K562 (cell line): ENCODE measurements at regions not wholly inside any gene's neighbourhood (a gene's known extent, or its start where the extent isn't known, plus 50 kb on each side); places are given as distances from the start of the nearest gene placed in this dataset.

Experiments
- ATAC-seq: fragments of 200-7000 bp; cut with Tn5 transposase; 3 replicates; pipeline ENCODE4 v1.9.1; 2020; ENCODE audit warnings: moderate library complexity
- BruUV-seq: library from RNA; stranded (reverse); fragments of 400-500 nt; replicated peaks from 2 replicates; lab custom pipeline; 2021; lab: Mats Ljungman, UMichigan
- CTCF ChIA-PET: fragments of 300-600 bp; formaldehyde crosslinking; extraction: SDS; loops from one replicate; lab custom pipeline; 2021; ENCODE audit warnings: low intra/inter-chr PET ratio; lab: Yijun Ruan, JAX
- POLR2A ChIA-PET: fragments of 300-600, 350-650 bp; sonication (Branson Sonifier 250); formaldehyde crosslinking; extraction: SDS; loops from one replicate; lab custom pipeline; 2021; ENCODE audit warnings: antibody characterized with exemption, inconsistent platforms; lab: Yijun Ruan, JAX
- DNase-seq, 4 experiments: peaks; one replicate each; pipeline versions ENCODE4 v3.0.0 to v3.0.0-alpha.2; 2011 to 2018; ENCODE audit warnings: low spot score in 3 of 4, mixed read lengths in 3 of 4; ENCODE audit errors: extremely low read depth in 1 of 4
- FAIRE-seq: peaks from 2 replicates; lab custom pipeline; 2011; peaks lifted over from hg19 to GRCh38; lab: Jason Lieb, UNC
- H2AFZ ChIP-seq: 2 replicates; pipeline ENCODE4 v1.6.0; 2011; ENCODE audit warnings: low read depth, low read length, control low read depth, inconsistent platforms
- H3K27ac ChIP-seq: fragments of 200-600 bp; 3 replicates; pipeline ENCODE4 v1.8.0; 2011; ENCODE audit warnings: low read depth, mild to moderate bottlenecking, control low read depth, inconsistent platforms, low read length, moderate library complexity, mixed read lengths; ENCODE audit errors: extremely low read depth
- H3K27me3 ChIP-seq, 2 experiments: fragments of 300-600 bp in 1 of 2; 2 replicates in 1 of 2; 3 replicates in 1 of 2; pipeline versions ENCODE4 v1.6.0 to v1.8.0; 2011; ENCODE audit warnings: inconsistent platforms in 2 of 2, low read length in 2 of 2, mild to moderate bottlenecking in 1 of 2, mixed read lengths in 1 of 2, moderate library complexity in 1 of 2; ENCODE audit not compliant: control insufficient read depth in 2 of 2, insufficient read depth in 2 of 2
- H3K36me3 ChIP-seq: fragments of 300-600 bp; 3 replicates; pipeline ENCODE4 v1.8.0; 2011; ENCODE audit warnings: mild to moderate bottlenecking, low read length, inconsistent platforms; ENCODE audit not compliant: control insufficient read depth, insufficient read depth
- H3K4me1 ChIP-seq, 2 experiments: fragments of 200-600 bp in 1 of 2; replicated peaks in 1 of 2; 2 replicates in 1 of 2; 3 replicates in 1 of 2; pipeline versions ENCODE4 v1.5.1 to v1.8.0; 2011; ENCODE audit warnings: inconsistent platforms in 2 of 2, low read length in 2 of 2, mild to moderate bottlenecking in 1 of 2, mixed read lengths in 1 of 2, moderate library complexity in 1 of 2; ENCODE audit not compliant: control insufficient read depth in 2 of 2, insufficient read depth in 2 of 2
- H3K4me2 ChIP-seq: 2 replicates; pipeline ENCODE4 v1.6.1; 2011; ENCODE audit warnings: low read length, control low read depth, inconsistent platforms, mixed read lengths; ENCODE audit not compliant: insufficient read depth
- H3K4me3 ChIP-seq: fragments of 200-600 bp; sonication (generic), shearing (Covaris generic); 2 replicates; pipeline ENCODE4 v1.5.1; 2016; ENCODE audit warnings: control low read depth, inconsistent platforms
- H3K79me2 ChIP-seq: fragments of 200-600 bp; 3 replicates; pipeline ENCODE4 v1.8.0; 2011; ENCODE audit warnings: low read length, inconsistent platforms; ENCODE audit not compliant: control insufficient read depth, insufficient read depth
- H3K9ac ChIP-seq, 2 experiments: 2 replicates each; pipeline versions ENCODE4 v1.6.0 to v1.6.1; 2011; ENCODE audit warnings: low read depth in 2 of 2, low read length in 2 of 2, control low read depth in 1 of 2, inconsistent platforms in 1 of 2, mild to moderate bottlenecking in 1 of 2, mixed read lengths in 1 of 2; ENCODE audit not compliant: insufficient read depth in 1 of 2
- H3K9me1 ChIP-seq: one replicate; pipeline ENCODE4 v1.6.0; 2011; ENCODE audit warnings: inconsistent platforms, mild to moderate bottlenecking, low read length, moderate library complexity; ENCODE audit not compliant: control insufficient read depth, insufficient read depth
- H3K9me3 ChIP-seq: replicated peaks from 2 replicates; pipeline ENCODE4 v1.5.1; 2011; ENCODE audit warnings: low read depth, low read length, inconsistent platforms; ENCODE audit not compliant: control insufficient read depth, insufficient read depth
- H4K20me1 ChIP-seq: replicated peaks from 2 replicates; pipeline ENCODE4 v1.6.1; 2011; ENCODE audit warnings: low read length, inconsistent platforms, mixed read lengths; ENCODE audit not compliant: control insufficient read depth, insufficient read depth
- CREB1 ChIP-seq, 2 experiments: sonication (generic) in 1 of 2; formaldehyde crosslinking in 1 of 2; IDR thresholded peaks; 2 replicates each; pipeline versions ENCODE4 v1.6.1 to v1.8.0; 2012 to 2022; ENCODE audit warnings: inconsistent platforms in 1 of 2, mild to moderate bottlenecking in 1 of 2, missing genetic modification reagents in 1 of 2, moderate library complexity in 1 of 2
- L3MBTL2 ChIP-seq: fragments of 450-650 bp; IDR thresholded peaks from 2 replicates; pipeline ENCODE4 v1.6.1; 2016; ENCODE audit warnings: mild to moderate bottlenecking, moderate library complexity
- MED1 ChIP-seq: sonication (generic); formaldehyde crosslinking; IDR thresholded peaks from 2 replicates; pipeline ENCODE4 v1.8.1; 2023; ENCODE audit warnings: missing genetic modification reagents, borderline replicate concordance
- ZBTB7A ChIP-seq: IDR thresholded peaks from 2 replicates; pipeline ENCODE4 v1.6.1; 2011; ENCODE audit warnings: low read depth, mild to moderate bottlenecking, low read length, moderate library complexity, borderline replicate concordance; ENCODE audit not compliant: control insufficient read depth
- ZNF707 ChIP-seq: fragments of 250-450 bp; sonication (Bioruptor Pico); conservative IDR thresholded peaks from 2 replicates; pipeline ENCODE4 v1.8.0; 2022; ENCODE audit warnings: inconsistent platforms, mild to moderate bottlenecking, moderate library complexity
- WGBS: fragments of 100-300 bp; shearing (Covaris generic); methylation state at CpG from one replicate; pipeline ENCODE4 v1.1.6; 2016; ENCODE audit warnings: low coverage, mixed read lengths; ENCODE audit not compliant: insufficient coverage; ENCODE audit errors: missing lambda C conversion rate; 5-methylcytosine and 5-hydroxymethylcytosine counted together
- in situ Hi-C: fragments of 300-500 bp; cut with MboI; formaldehyde crosslinking; loops from 4 replicates; pipeline ENCODE4 v1.15.0; 2018; ENCODE audit warnings: inconsistent platforms, mixed read lengths
- intact Hi-C: fragments of 100-400 bp; cut with micrococcal nuclease; formaldehyde crosslinking; loops from 2 replicates; pipeline ENCODE4 v1.14.2; 2022
- TF ChIP-seq, protein P1 (sequence below): IDR thresholded peaks from 2 replicates; pipeline ENCODE4 v1.6.1; 2012; ENCODE audit warnings: low read depth, low read length, improper control_type of control experiment, borderline replicate concordance
- TF ChIP-seq, protein P2 (sequence below): fragments of 250-450 bp; sonication (Bioruptor Pico); IDR thresholded peaks from 2 replicates; pipeline ENCODE4 v1.4.0; 2020; ENCODE audit warnings: borderline replicate concordance
- TF ChIP-seq, protein P3 (sequence below): fragments of 250-450 bp; sonication (Bioruptor Pico); IDR thresholded peaks from 2 replicates; pipeline ENCODE4 v1.4.0; 2020; ENCODE audit warnings: mild to moderate bottlenecking, moderate library complexity

DNA sequence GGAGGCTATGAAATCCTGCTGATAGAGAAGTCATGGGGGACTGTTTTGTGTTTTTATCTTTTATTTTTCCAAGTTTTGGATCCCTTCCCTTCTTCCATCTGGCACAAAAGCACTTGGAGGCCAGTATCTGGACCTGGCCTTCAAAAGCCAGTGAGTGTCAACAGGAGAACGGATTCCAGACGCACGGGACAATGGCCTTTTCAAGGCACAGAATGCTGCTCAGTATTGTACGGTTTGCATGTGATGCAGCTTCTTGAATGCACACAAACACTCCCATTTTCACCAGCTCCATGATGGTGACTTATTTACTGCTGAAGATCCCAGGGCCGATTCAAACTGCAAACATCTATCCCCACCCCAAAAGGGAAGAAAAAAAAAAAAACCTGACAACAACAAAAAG is 145.4 kb downstream of the CPEB2 start:
- 63% methylated on average over 4 of the region's 5 CpGs for WGBS
- Histone ChIP-seq H3K27ac (no peak overlapping the region), H4K20me1 (no peaks in the 10 kb centered on the region), H2AFZ (no peak overlapping the region), H3K9ac (no peak overlapping the region), H3K79me2 (no peaks in the 10 kb centered on the region), H3K36me3 (no peaks in the 10 kb centered on the region), H3K27me3 (no peaks in the 10 kb centered on the region), H3K9me1 (no peaks in the 10 kb centered on the region), H3K4me2 (no peak overlapping the region), H3K4me1 (peaks cover 20 to 33% of the 10 kb centered on the region in 2 experiments), H3K4me3 (no peak overlapping the region), H3K9me3 (no peaks in the 10 kb centered on the region)
- intact Hi-C loops (no loop called here), in situ Hi-C loops (no loop called here)
- ChIA-PET CTCF (no interaction called here), POLR2A (no interaction called here)
- no TSS peak for BruUV-seq
- FAIRE-seq (no peak), DNase-seq (no peak), ATAC-seq (no peak)
- TF ChIP-seq, protein P1, sequence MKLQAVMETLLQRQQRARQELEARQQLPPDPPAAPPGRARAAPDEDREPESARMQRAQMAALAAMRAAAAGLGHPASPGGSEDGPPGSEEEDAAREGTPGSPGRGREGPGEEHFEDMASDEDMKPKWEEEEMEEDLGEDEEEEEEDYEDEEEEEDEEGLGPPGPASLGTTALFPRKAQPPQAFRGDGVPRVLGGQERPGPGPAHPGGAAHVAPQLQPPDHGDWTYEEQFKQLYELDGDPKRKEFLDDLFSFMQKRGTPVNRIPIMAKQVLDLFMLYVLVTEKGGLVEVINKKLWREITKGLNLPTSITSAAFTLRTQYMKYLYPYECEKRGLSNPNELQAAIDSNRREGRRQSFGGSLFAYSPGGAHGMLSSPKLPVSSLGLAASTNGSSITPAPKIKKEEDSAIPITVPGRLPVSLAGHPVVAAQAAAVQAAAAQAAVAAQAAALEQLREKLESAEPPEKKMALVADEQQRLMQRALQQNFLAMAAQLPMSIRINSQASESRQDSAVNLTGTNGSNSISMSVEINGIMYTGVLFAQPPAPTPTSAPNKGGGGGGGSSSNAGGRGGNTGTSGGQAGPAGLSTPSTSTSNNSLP, result no peak
- TF ChIP-seq, protein P2, sequence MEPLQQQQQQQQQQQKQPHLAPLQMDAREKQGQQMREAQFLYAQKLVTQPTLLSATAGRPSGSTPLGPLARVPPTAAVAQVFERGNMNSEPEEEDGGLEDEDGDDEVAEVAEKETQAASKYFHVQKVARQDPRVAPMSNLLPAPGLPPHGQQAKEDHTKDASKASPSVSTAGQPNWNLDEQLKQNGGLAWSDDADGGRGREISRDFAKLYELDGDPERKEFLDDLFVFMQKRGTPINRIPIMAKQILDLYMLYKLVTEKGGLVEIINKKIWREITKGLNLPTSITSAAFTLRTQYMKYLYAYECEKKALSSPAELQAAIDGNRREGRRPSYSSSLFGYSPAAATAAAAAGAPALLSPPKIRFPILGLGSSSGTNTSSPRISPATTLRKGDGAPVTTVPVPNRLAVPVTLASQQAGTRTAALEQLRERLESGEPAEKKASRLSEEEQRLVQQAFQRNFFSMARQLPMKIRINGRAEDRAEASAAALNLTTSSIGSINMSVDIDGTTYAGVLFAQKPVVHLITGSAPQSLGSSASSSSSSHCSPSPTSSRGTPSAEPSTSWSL, result no peak
- TF ChIP-seq CREB1 (IDR thresholded peaks at IDR 0.05) (no peak), CREB1 (CRISPR knock-in tag; IDR thresholded peaks at IDR 0.05) (no peak), L3MBTL2 (no peak), ZBTB7A (no peak), MED1 (CRISPR knock-in tag) (no peak), ZNF707 (CRISPR knock-in tag) (no peak)
- TF ChIP-seq, protein P3, sequence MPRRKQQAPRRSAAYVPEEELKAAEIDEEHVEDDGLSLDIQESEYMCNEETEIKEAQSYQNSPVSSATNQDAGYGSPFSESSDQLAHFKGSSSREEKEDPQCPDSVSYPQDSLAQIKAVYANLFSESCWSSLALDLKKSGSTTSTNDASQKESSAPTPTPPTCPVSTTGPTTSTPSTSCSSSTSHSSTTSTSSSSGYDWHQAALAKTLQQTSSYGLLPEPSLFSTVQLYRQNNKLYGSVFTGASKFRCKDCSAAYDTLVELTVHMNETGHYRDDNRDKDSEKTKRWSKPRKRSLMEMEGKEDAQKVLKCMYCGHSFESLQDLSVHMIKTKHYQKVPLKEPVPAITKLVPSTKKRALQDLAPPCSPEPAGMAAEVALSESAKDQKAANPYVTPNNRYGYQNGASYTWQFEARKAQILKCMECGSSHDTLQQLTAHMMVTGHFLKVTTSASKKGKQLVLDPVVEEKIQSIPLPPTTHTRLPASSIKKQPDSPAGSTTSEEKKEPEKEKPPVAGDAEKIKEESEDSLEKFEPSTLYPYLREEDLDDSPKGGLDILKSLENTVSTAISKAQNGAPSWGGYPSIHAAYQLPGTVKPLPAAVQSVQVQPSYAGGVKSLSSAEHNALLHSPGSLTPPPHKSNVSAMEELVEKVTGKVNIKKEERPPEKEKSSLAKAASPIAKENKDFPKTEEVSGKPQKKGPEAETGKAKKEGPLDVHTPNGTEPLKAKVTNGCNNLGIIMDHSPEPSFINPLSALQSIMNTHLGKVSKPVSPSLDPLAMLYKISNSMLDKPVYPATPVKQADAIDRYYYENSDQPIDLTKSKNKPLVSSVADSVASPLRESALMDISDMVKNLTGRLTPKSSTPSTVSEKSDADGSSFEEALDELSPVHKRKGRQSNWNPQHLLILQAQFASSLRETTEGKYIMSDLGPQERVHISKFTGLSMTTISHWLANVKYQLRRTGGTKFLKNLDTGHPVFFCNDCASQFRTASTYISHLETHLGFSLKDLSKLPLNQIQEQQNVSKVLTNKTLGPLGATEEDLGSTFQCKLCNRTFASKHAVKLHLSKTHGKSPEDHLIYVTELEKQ (CRISPR knock-in tag), result no peak
